GM18498 (cell line): ENCODE measurements at regions not wholly inside any gene's neighbourhood (a gene's known extent, or its start where the extent isn't known, plus 50 kb on each side); places are given as distances from the start of the nearest gene placed in this dataset.
A peak's percentile ranks its signal among the peaks of the same experiment; 100 is the strongest.

ENCODE experiments used
- ATAC-seq: cut with Tn5 transposase; IDR thresholded peaks from one replicate; pipeline ENCODE4 v1.9.1; 2021; ENCODE audit warnings: mild to moderate bottlenecking, moderate library complexity; ENCODE audit not compliant: unreplicated experiment

GRCh38 chr9:87436716-87437115, 61.0 kb upstream of the DAPK1 start:
- no peak for ATAC-seq

GRCh38 chr9:87437966-87438365, 59.7 kb upstream of the DAPK1 start:
- no peak for ATAC-seq

GRCh38 chr9:87441251-87441650, 56.4 kb upstream of the DAPK1 start:
- no peak for ATAC-seq

GRCh38 chr9:87442451-87442850, 55.2 kb upstream of the DAPK1 start:
- ATAC-seq: no peak

- ATAC-seq: no peak
Measured at GRCh38 chr9:87443006-87443405, 54.7 kb upstream of the DAPK1 start.

GRCh38 chr9:87443461-87443860, 54.2 kb upstream of the DAPK1 start:
- ATAC-seq: no peak

- ATAC-seq: peak; percentile 99
Measured at GRCh38 chr9:87445646-87446045, 52.0 kb upstream of the DAPK1 start.

GRCh38 chr9:87446527-87446926, 51.1 kb upstream of the DAPK1 start:
- no peak for ATAC-seq

GRCh38 chr9:87447547-87448432, 49.9 kb upstream of the DAPK1 start:
- no peak for ATAC-seq
